ENCODE measurements at regions not wholly inside any gene's neighbourhood (a gene's known extent, or its start where the extent isn't known, plus 50 kb on each side); places are given as distances from the start of the nearest gene placed in this dataset.

GRCh38 chr2:120443946-120444345, 98.0 kb downstream of the INHBB start:
- no peak overlapping the region for H3K4me3 ChIP-seq (ENCODE audit: low read length)
- no peak for TF ChIP-seq CTCF (IDR thresholded peaks at IDR 0.05; ENCODE audit: insufficient read depth, low read depth, low read length, missing control alignments)
- no peak for DNase-seq (ENCODE audit: low read depth)

GRCh38 chr2:120444691-120445240, 98.8 kb downstream of the INHBB start:
- no peak for DNase-seq (ENCODE audit: low read depth)
- no peak overlapping the region for H3K4me3 ChIP-seq (ENCODE audit: low read length)
- no peak for TF ChIP-seq CTCF (IDR thresholded peaks at IDR 0.05; ENCODE audit: insufficient read depth, low read depth, low read length, missing control alignments)

DNA sequence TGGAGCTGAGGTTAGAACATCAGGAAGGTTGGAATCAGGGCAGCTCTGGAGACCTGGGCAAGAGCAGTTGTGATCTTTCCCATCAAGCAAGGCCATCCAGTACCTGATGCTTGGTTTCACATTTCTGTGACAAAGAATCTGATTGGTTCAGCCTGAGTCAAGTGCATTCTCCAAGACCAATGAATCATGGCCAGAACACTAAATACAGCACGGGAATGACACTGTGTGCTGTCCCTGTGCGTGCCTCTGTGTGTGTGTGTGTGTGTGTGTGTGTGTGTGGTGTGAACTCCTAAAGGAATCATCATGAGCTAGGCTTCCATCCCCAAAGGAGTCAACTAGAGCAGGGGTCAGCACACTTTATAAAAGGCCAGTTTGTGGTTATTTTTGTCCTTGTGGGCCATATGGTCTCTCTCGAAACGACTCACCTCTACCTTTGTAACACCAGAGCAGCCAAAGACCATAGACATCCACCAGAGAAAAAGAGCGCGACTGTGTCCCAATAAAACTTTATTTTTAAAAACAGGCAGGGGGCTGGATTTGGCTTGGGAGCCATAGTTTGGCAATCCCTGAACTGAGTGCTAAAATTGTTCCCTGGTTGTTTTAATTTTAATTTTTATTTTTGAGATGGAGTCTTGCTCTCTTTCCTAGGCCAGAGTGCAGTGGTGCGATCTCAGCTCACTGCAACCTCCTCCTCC, 99.7 kb downstream of the INHBB start:
- no peak overlapping the region for H3K4me3 ChIP-seq (ENCODE audit: low read length)
- DNase-seq (ENCODE audit: low read depth) = peak; percentile 31
- no peak for TF ChIP-seq CTCF (IDR thresholded peaks at IDR 0.05; ENCODE audit: insufficient read depth, low read depth, low read length, missing control alignments)

DNA sequence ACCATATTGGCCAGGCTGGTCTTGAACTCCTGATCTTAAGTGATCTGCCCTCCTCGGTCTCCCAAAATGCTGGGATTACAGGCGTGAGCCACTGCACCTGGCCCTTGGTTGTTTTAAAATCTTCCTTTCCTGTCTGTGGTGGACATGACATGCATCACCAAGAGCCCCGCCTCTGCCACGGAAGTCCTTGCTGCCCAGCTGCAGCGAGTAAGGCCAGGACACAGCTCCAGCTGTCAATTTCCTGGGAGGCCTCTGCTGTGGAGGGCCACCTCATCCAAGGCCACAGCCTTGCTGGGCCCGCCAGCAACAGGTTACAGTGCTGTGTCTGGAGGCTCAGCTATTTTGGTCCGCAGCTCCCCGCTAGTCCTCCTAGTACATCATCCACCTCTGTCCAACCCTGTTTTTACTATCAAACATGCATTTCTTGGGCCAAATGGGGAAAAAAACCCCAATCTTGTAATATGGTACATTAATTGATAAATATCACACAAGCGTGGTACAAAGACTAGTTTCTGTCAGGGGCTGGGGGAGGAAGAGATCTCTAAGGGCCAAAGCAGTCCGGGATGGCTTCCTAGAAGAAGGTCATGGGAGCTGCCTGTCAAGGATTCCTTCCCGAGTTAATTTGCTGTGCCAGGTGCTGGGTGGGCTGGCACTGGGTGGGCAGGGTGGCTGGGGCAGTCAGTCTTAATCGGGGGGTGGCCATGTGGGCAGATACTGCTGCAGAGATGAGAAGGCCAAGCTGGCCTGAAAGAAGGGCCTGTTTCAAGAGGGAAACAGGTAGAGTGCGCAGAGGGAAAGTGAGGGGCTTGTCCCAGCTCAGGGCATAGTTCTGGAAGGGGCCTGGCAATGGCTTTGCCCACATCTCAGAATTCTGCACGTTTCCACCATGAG, 100.5 kb downstream of the INHBB start:
- no peak overlapping the region for H3K4me3 ChIP-seq (ENCODE audit: low read length)
- DNase-seq (ENCODE audit: low read depth) = no peak
- TF ChIP-seq CTCF (IDR thresholded peaks at IDR 0.05; ENCODE audit: insufficient read depth, low read depth, low read length, missing control alignments) = no peak

- no peak for DNase-seq (ENCODE audit: low read depth)
- TF ChIP-seq CTCF (IDR thresholded peaks at IDR 0.05; ENCODE audit: insufficient read depth, low read depth, low read length, missing control alignments) = no peak
- H3K4me3 ChIP-seq (ENCODE audit: low read length) = no peak overlapping the region
Observed at GRCh38 chr2:120447127-120447785, 101.3 kb downstream of the INHBB start.

DNA sequence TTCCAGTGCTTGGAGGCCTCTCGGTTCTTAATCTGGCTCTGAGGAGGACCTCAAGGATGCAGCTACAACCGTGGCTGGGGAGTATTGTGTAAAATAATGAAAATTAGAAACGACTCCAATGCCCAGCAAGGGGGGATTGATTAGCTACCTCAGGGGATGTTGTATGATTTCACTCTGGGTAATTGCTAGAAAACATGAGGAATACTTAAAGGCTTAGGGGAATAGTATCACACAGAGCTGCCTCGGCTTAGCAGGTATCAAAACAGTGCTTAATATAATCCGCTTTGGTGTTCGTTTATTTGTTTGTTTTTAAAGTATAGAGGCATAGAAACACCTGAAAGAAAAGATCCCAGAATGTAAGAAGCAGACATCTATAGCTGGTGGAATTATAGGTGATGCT, 102.5 kb downstream of the INHBB start:
- no peak for DNase-seq (ENCODE audit: low read depth)
- H3K4me3 ChIP-seq (ENCODE audit: low read length) = no peak overlapping the region
- TF ChIP-seq CTCF (IDR thresholded peaks at IDR 0.05; ENCODE audit: insufficient read depth, low read depth, low read length, missing control alignments) = no peak
